Left ventricle myocardium inferior (tissue), 1 donor: ENCODE measurements at regions not wholly inside any gene's neighbourhood (a gene's known extent, or its start where the extent isn't known, plus 50 kb on each side); places are given as distances from the start of the nearest gene placed in this dataset.
"Not testable (repeated sequence)": the region's sequence is repeated elsewhere in the genome, so short reads cannot be mapped to it uniquely, and the experiment has no call there.

Source experiments
- DNase-seq: peaks from one replicate; pipeline ENCODE4 v3.0.0-alpha.2; 2020
- H3K27ac ChIP-seq: fragments of 200-600 bp; replicated peaks from 2 replicates; pipeline ENCODE4 v1.8.0; 2021
- H3K27me3 ChIP-seq: fragments of 200-600 bp; 2 replicates; pipeline ENCODE4 v1.8.0; 2021; ENCODE audit warnings: low read depth
- H3K36me3 ChIP-seq: fragments of 200-600 bp; 2 replicates; pipeline ENCODE4 v1.8.0; 2021
- H3K4me1 ChIP-seq: fragments of 200-600 bp; 2 replicates; pipeline ENCODE4 v1.8.0; 2021
- H3K4me3 ChIP-seq: fragments of 200-600 bp; 2 replicates; pipeline ENCODE4 v1.8.0; 2021; ENCODE audit warnings: mild to moderate bottlenecking, moderate library complexity
- H3K9me3 ChIP-seq: fragments of 200-600 bp; replicated peaks from 2 replicates; pipeline ENCODE4 v1.8.0; 2021
- CTCF ChIP-seq: fragments of 200-600 bp; IDR thresholded peaks from 2 replicates; pipeline ENCODE4 v1.8.0; 2021; ENCODE audit warnings: antibody characterized with exemption, mild to moderate bottlenecking, borderline replicate concordance
- intact Hi-C: fragments of 100-400 bp; cut with micrococcal nuclease; formaldehyde crosslinking; loops from one replicate; pipeline ENCODE4 v1.11.0; 2022
- donor health status: DM: no; HTN: yes; CAD: no; lungs with severe emphysema.

GRCh38 chrX:138157850-138158249 lies 553.7 kb downstream of the FGF13 start:
- no peak for TF ChIP-seq CTCF
- intact Hi-C loops: no loop called here
- Histone ChIP-seq H3K4me3 (no peak overlapping the region), H3K9me3 (no peaks in the 10 kb centered on the region), H3K4me1 (no peaks in the 10 kb centered on the region), H3K27me3 (no peaks in the 10 kb centered on the region), H3K36me3 (no peaks in the 10 kb centered on the region), H3K27ac (no peak overlapping the region)
- no peak for DNase-seq

GRCh38 chrX:138191998-138192397 lies 519.5 kb downstream of the FGF13 start:
- peak; percentile 42 for TF ChIP-seq CTCF
- DNase-seq: no peak
- H3K36me3 ChIP-seq: no peaks in the 10 kb centered on the region

GRCh38 chrX:138229718-138230117 lies 481.8 kb downstream of the FGF13 start:
- no peaks in the 10 kb centered on the region for H3K4me1 ChIP-seq
- DNase-seq: no peak
- TF ChIP-seq CTCF: no peak

More at GRCh38 chrX:138191998-138192397, 519.5 kb downstream of the FGF13 start:
- Histone ChIP-seq H3K4me1 (no peaks in the 10 kb centered on the region), H3K9me3 (no peaks in the 10 kb centered on the region), H3K4me3 (no peak overlapping the region), H3K27ac (no peak overlapping the region), H3K27me3 (no peaks in the 10 kb centered on the region)
- intact Hi-C loops: no loop called here

GRCh38 chrX:138240266-138240665 lies 471.3 kb downstream of the FGF13 start:
- Histone ChIP-seq H3K4me1 (no peaks in the 10 kb centered on the region), H3K27ac (no peak overlapping the region), H3K36me3 (no peaks in the 10 kb centered on the region), H3K9me3 (no peaks in the 10 kb centered on the region), H3K27me3 (no peaks in the 10 kb centered on the region), H3K4me3 (no peak overlapping the region)
- no peak for TF ChIP-seq CTCF
- no peak for DNase-seq
- intact Hi-C loops: no loop called here

More at GRCh38 chrX:138229718-138230117, 481.8 kb downstream of the FGF13 start:
- Histone ChIP-seq H3K4me3 (no peak overlapping the region), H3K36me3 (no peaks in the 10 kb centered on the region), H3K27ac (no peak overlapping the region), H3K9me3 (no peaks in the 10 kb centered on the region), H3K27me3 (no peaks in the 10 kb centered on the region)
- intact Hi-C loops: no loop called here

GRCh38 chrX:138254001-138254400 lies 457.5 kb downstream of the FGF13 start:
- H3K27me3 ChIP-seq: no peaks in the 10 kb centered on the region
- no peaks in the 10 kb centered on the region for H3K9me3 ChIP-seq
- no peak overlapping the region for H3K4me3 ChIP-seq
- DNase-seq: no peak
- intact Hi-C loops: no loop called here
- no peak overlapping the region for H3K27ac ChIP-seq
- H3K36me3 ChIP-seq: no peaks in the 10 kb centered on the region
- H3K4me1 ChIP-seq: no peaks in the 10 kb centered on the region
- TF ChIP-seq CTCF: no peak

- intact Hi-C loops: no loop called here
- Histone ChIP-seq H3K36me3 (no peaks in the 10 kb centered on the region), H3K27ac (no peak overlapping the region), H3K9me3 (no peaks in the 10 kb centered on the region), H3K27me3 (no peaks in the 10 kb centered on the region), H3K4me3 (no peak overlapping the region), H3K4me1 (no peaks in the 10 kb centered on the region)
- no peak for DNase-seq
- no peak for TF ChIP-seq CTCF
Measured at GRCh38 chrX:138255373-138255772, 456.1 kb downstream of the FGF13 start.

- H3K4me1 ChIP-seq, H3K36me3 ChIP-seq, H3K27me3 ChIP-seq, DNase-seq, H3K4me3 ChIP-seq, H3K9me3 ChIP-seq, intact Hi-C loops, H3K27ac ChIP-seq: not testable (repeated sequence)
Measured at GRCh38 chrX:138264095-138264494, 447.4 kb downstream of the FGF13 start.
